GM18511 (cell line): ENCODE measurements at regions not wholly inside any gene's neighbourhood (a gene's known extent, or its start where the extent isn't known, plus 50 kb on each side); places are given as distances from the start of the nearest gene placed in this dataset.

ENCODE experiments used
- ATAC-seq: cut with Tn5 transposase; IDR thresholded peaks from one replicate; pipeline ENCODE4 v1.9.1; 2021; ENCODE audit warnings: mild to moderate bottlenecking, moderate library complexity; ENCODE audit not compliant: unreplicated experiment

DNA sequence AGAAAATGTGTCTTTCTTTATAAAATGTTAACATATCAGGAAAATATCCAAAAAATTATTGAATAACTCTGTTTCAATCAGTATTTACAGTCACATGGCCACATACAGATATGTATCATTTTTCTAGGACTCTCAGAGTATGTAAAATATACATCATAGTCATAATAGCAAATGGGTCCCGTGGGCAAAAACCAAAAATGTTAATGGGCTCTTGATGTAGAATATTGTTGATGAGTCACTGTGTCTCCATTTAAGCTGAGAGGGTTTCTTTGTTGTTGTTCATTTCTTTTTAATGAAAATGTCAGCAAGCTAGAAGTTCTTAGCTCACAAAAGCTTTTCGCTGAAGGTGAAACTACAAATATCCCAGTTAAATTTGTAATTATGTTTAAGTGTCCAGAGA lies 1713.1 kb upstream of the PCDH20 start:
- ATAC-seq: no peak

DNA sequence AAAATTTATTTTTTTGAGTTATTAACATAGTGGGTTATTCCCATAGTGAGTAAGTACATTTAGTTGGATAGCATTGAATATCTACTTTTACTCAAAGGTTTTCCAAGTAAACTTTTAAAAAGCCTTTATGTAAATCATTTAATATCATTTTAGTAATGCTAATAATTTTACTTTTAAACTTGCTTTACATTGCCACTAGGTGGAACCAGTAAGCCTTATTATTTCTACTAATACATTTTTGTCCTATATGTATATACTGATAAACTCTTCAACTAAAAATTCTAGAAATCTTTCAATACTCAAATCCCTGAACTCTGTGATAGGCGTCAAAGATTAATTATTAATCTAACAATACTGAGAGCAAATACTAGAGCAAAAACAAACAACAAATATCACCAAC lies 1709.2 kb upstream of the PCDH20 start:
- no peak for ATAC-seq

DNA sequence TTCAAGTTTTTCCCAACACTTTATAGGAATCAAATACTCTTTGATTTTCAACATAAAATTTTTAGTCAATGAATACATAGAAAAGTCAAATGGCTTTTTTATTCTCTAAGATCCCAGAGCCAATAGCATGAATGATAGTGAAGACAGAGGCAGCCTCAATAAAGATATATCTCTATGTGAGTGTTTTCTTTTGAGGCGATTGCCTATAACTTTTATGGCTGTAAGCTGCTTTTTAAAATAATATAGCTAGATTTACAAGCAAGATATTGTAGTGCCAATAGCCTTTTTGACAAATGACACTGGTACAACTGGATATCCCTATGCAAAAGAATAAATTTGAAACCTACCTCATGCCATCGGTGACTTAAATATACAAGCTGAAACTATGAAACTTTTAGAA lies 1705.2 kb upstream of the PCDH20 start:
- no peak for ATAC-seq

DNA sequence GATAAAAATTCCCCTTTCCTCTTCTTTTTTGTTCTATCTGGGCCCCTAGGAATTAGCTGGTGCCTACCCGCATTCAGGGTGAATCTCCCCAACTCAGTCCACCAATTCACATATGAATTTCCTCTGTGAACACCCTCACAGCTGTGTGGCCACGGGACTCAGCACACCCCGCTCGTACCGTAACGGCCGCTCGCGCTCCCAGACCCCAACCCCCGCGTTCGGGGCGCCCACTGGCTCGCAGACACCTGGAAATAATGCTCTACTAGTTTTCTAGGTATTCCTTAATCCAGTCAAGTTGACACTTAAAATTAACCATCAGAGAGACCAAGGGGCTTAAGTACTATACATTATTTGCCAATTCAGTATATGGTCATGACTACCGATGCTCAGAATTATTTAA lies 1702.1 kb upstream of the PCDH20 start:
- ATAC-seq: no peak

DNA sequence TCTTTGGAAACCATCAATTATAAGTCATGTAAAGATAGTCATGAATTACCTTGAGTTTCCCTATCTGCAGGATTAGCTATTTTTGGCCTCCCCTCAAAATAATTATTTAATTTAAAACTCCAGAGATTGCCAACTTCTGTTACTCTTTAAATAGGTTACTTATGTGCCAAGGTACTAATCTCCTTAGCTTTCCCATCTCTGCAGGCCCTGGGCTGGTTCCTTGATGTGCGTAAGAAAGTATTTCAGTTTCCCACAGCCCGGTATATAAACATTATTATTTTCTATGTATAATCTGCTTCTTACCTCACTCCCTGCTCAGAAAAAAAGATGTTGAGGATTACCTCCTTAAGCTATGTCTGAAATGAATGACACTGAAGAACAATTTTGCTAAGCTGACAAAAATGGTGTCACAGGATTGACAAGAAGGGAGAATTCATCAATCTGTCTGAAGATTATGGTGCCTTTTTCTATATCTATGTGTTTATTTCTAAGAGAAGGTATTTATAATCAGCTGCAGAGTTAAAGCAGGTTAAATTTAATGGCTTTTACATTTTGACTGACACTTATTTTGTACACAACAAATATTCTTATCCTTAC lies 1697.2 kb upstream of the PCDH20 start:
- no peak for ATAC-seq

DNA sequence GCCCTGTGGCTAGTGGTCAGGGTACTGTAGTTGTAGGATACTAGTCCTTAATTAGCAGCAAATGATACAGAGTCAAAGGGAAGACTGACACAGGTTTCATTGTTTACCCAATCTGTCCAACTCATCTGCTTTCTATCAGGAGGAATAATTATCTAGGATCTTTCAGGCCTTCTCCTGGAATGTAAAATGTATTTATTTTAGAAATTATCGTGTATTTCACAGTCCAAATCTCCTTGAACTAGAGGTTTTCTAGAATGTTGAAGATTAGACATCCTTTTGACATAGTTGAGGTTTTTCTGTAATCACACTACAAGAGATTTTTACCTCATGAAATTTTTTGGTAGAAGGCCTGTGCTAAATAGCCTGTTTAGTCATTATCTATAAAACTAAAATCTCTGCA lies 1694.8 kb upstream of the PCDH20 start:
- no peak for ATAC-seq

DNA sequence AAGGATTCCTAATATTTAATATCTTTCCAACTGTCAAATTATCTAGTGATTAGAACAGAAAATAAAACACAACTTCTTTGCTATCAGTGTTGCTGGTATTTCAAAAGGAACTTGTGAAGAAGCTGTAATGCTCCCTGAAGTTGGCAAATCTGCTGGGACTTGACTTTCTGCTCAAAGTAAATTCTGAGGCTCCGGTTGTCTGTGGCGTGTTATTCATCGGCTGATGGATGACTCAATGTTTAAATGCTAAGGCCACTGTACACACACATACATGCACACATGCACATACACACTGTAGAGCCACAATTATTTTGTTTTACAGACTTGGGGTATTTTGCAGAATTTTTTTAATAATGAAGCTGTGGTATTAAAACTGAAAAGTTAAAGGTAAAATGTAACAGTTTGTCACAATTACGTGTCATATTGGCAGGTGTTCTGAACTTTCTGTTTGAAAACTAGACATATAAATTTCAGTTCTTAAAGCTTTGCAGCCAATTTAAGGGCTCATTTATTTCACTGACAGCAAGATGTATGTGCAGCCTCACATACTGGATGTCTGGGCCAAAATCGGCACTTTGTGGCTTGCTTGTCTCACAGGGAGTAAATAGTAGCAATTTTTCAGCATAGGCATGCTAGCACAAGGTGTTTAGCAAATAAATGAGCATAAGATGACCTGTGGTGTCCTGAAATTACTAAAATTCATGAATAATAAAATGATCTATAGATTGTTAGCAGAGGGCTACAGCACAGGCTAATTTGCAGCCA lies 1691.7 kb upstream of the PCDH20 start:
- ATAC-seq: no peak

DNA sequence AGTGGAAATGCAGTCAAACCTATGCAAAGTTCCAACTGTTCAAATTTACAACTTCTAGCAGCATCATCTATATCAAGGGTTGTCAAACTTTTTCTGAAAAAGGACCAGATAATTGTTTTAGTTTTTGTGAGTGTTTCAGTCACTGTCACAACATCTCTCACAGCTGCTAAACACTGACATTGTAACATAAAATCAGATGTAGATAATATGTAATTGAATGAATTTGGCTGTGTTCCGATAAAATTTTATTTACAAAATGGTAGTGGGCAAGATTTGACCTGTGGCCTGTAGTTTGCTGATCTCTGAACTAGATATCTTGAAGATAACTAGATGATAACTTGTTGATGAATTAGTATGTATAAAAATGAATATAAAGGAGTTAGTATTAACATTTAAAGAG lies 1679.1 kb upstream of the PCDH20 start:
- no peak for ATAC-seq

DNA sequence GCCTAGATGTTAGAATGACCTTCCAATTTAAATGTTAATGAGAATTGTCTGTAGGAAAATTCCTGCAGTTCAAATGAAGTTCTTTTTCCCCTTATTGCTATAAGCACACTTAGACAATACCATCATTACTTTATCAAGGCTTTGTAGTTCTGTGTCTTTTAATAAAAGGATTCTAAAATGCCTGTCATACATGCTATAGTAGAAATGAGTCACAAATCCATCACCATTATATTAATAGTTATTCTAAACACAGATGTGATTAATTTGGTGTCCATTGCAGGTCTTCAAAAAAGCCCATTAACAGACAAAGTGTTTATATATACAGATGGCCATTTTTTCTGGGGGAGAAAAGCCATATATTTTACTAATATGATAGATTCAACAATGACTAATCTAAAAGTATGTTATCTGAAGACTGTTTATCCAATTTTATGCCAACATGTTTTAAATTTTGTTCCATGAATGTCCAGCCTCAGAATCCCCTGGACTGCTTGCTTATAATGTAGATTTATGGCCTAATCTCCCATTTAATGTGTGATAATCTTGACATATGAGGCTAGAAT lies 1678.3 kb upstream of the PCDH20 start:
- no peak for ATAC-seq

DNA sequence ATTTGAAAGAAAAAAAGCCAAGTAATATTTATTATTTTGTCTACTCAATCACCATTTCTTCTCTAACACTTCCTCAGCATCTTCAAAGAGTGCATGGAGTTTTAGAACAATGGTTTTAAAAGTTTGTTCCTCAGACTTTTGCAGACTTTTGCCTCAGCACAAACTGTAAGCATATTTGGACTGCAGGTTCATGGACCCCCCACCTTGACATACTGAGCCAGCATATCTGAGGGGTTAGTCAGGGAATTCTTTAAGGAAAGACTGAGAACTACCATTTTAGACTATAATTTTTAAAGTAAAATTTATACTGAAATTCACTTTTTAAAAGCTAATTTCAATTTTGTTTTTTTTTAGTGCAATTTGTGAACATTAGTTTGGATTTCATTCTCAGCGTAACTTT lies 1676.8 kb upstream of the PCDH20 start:
- no peak for ATAC-seq

DNA sequence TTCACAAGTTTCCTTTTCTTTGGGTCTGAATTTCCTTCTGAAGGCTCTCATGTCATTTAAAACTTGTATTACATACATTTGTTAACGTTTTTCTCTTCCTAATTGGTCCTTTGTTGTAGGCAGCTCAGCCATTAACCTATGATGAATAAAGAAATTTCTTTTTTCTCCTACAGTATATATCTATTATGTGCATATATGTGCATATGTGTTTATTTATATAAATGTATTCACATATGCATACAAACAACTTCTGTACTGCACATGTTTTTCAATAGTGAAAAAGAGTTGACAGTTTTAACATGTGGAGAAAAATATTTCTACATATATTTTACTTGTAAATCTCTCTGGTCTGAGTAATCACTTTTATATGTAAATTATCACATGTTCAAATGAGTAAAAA lies 1674.9 kb upstream of the PCDH20 start:
- no peak for ATAC-seq

DNA sequence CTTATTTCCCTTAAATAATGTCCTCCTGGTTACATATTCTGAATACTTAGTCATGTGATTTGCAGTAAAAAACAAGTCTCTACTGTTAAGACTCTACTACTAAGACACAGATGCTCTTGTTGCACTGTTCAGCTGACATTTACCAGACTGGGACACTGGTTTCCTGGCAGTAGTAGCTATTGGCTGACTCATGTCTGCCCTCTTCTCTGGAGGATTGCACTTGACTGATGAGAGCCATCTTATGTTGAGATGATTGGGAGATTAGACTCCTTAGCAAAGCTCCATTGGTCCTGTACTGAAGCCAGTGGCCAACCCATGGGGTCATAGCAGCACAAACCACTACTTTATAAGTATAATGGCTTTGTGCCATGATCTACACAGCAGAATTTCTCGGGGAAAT lies 1672.6 kb upstream of the PCDH20 start:
- ATAC-seq: no peak

DNA sequence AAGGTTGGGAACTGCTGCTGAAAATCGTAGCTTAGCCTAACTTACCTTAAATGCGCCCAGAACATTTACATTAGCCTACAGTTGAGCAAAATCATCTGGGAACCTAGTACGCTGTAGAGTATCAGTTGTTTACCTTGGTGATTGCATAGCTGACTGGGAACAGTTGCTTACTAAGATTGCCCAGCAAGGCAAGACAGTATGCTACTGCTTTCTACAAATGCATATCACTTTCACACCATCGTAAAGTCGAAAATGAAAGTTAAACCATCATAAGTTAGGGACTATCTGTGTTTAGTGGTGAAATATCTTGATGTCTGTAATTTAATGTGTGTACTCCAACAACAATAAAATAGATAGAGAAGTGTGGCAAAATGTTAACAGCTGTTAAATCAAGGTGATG lies 1670.6 kb upstream of the PCDH20 start:
- ATAC-seq: no peak

DNA sequence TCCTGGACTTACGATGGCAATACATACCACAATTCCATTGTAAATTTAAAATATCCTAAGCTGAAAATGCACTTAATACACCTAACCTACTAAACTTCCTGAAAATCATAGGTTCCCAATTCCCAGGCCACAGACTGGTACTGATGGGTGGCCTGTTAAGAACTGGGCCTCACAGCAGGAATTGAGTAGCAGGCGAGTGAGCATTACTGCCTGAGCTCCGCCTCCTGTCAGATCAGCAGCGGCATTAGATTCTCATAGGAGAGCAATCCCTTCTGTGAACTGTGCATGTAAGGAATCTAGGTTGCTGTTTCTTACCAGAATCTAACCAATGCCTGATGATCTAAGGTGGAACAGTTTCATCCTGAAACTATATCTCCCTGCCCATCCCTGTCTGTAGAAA lies 1670.2 kb upstream of the PCDH20 start:
- no peak for ATAC-seq

DNA sequence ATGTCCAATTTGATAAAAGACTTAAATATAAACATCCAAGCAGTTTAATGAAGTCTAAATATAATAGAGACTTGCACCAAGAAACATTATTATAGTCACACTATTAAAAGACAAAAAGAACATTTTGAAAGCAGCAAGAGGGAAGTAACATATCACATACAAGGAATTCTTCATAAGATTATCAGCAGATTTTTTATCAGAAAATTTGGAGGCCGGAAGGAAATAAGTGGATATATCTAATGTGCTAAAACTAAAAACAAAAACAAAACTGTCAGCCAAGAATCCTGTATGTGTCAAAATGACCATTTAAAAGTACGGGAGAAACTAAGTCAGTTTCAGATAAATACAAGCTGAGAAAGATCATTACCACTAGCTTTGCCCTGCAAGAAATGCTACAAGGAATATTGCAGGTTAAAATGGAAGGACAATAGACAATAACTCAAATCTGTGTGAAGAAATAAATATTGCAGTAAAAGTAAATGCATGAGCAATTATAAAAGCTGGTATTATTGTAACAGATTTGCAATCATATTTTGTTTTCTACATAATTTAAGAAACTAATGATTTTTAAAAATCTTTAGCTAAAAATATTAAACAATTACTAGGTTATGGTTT lies 1665.9 kb upstream of the PCDH20 start:
- no peak for ATAC-seq

DNA sequence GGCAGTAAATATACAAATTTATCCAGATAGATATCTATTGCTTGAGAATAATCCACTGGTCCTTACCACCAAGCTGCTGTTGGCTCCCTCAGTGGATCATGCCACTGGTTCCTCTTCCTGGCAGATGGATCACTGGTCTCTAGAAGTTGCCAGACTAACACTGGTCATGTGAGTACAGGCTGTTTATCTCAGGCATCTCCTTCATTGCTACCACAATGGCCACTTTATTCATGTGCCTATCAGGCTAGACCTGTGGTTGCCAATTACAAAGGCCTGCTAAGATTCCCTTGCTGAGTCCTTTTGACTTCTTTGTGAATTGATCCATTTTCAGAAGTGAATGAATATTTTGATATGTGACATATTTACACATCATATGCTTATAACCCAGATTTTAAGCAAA lies 1659.5 kb upstream of the PCDH20 start:
- no peak for ATAC-seq

DNA sequence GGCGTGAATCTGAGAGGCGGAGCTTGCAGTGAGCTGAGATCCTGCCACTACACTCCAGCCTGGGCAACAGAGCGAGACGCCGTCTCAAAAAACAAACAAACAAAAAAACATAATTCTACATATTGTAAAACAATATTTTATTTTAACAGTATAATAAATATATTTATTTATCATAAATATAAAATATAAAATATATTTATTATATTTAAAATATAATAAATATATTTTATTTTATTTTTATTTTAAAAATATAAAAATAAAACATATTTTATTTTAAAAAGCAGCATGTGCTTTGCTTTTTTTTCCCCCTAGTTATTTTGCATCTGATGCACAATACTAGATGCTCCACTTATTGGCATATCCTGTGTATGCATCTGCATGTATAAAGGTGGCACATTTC lies 1634.6 kb upstream of the PCDH20 start:
- no peak for ATAC-seq

DNA sequence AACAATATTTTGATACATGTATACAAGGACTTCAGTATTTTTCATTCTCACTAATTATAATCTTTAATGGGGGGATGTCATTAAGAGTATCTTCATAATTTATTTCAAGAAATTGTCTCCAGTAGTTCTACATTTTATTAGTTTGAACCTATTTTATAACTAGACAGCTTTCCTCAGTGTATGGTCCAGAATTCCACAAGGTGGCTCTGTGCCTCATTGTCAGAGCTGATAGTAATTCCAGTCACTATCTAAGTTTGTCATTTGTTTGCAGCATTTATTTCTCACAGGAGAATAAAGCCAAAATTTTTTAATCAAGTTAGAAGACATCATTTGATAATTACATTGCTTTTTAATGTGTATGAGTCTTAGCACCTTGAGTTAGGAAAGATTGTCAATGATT lies 1633.0 kb upstream of the PCDH20 start:
- no peak for ATAC-seq

DNA sequence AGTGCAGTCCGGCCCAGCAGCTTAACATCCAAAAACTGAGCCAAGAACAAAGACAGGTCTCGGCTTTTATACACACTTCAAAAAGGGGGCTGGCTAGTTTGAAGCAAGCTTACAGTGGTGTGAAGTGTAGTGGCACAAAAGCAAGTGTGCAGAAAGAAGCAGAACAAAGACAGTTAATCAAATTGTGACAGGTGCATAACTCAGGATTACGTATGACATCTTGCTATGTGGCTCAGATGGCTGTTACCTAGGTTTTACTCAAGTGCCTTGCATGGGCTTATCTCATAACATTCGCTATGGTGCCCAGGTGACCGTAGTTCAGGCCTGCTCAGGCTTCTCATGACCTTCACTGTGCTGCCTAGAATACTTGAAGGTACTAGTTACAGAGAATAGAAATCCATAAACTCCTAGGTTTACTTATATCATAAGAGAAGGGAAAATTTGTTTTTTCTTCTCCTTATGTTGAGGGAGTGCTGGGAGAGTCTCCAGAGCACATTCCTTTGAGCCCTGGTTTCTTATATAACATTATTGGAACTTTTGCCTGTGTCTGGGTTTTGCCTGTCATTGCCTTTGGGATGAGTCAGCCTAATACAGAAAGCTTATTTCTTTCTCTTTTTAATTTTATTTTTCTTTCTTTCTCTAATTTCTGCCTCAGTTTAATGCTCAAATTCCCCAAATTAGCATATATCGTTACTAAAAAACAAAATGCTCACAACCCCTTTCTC lies 1629.1 kb upstream of the PCDH20 start:
- ATAC-seq: no peak

DNA sequence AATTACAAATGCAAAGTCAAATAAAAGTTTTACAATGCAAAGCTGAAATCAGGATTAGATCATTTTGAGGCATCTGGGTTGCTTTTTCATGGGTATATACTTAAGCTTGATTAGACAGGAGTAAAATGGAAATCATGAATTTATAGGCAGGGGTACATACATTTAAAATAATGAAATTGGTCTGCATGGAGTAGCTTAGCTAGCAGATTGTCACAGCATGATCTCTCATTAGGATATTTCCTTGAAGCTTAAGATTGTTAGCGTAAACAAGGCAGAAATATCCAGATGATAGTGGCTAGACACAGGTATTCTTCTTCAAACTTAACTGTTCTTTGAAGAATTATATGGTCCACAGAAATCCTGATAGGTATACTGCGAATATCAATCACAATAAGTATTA lies 1627.0 kb upstream of the PCDH20 start:
- ATAC-seq: no peak

DNA sequence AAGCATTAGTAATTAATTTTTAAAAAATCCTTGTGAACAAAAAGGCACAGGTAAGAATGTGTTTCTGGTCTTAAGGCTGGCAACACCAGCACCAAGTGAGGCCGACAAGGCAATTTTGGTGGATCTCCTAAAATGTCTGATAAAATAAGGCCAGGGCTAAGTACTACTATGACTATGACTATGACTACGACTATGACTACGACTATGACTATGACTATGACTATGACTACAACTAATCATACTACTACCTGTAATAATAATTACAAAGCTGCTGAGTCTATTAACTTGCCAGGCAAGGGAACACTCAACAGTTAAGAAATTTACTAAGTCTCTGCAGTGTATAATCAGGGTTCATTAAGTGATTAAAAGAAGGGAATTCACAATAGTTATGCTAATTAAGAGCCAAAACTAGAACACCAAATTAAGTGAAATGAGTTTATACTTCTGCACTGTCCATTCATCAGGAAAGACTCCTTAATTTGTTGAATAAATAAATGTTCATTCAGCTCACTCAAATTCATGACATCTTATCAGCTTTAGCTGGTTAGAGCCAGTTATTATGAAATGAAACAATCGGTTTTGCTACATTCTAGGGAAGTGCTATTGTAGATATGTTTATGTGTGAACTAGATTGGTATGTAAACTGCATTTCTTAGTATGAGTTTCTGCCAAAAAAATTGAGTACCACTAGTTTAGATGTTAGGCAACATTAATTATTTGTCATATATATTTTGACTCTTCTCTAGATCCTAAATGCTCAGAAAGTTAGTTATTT lies 1626.2 kb upstream of the PCDH20 start:
- no peak for ATAC-seq
